WERI-Rb-1 (cell line): ENCODE measurements at regions not wholly inside any gene's neighbourhood (a gene's known extent, or its start where the extent isn't known, plus 50 kb on each side); places are given as distances from the start of the nearest gene placed in this dataset.

Experiments
- DNase-seq: peaks from one replicate; pipeline ENCODE4 v3.0.0-alpha.2; 2020
- H3K27ac ChIP-seq: fragments of 250-450 bp; sonication (Bioruptor Pico); 2 replicates; pipeline ENCODE4 v1.5.1; 2020; ENCODE audit warnings: mild to moderate bottlenecking, moderate library complexity
- H3K27me3 ChIP-seq: fragments of 250-450 bp; sonication (Bioruptor Pico); 2 replicates; pipeline ENCODE4 v1.5.1; 2021; ENCODE audit warnings: mild to moderate bottlenecking, low read depth, moderate library complexity; ENCODE audit not compliant: insufficient read depth, severe bottlenecking
- H3K36me3 ChIP-seq: fragments of 250-450 bp; sonication (Bioruptor Pico); 2 replicates; pipeline ENCODE4 v1.5.1; 2020; ENCODE audit warnings: mild to moderate bottlenecking, moderate library complexity
- H3K4me3 ChIP-seq: 2 replicates; pipeline ENCODE4 v1.5.1; 2011; ENCODE audit warnings: low read depth, mild to moderate bottlenecking, control low read depth, low read length
- H3K9me3 ChIP-seq: fragments of 250-450 bp; sonication (Bioruptor Pico); 2 replicates; pipeline ENCODE4 v1.5.1; 2021; ENCODE audit warnings: mild to moderate bottlenecking, moderate library complexity; ENCODE audit not compliant: severe bottlenecking
- TF ChIP-seq, protein P1 (sequence below): IDR thresholded peaks from 2 replicates; pipeline ENCODE4 v1.5.1; 2011; ENCODE audit warnings: low read depth, mild to moderate bottlenecking, control low read depth, inconsistent platforms, low read length

DNA sequence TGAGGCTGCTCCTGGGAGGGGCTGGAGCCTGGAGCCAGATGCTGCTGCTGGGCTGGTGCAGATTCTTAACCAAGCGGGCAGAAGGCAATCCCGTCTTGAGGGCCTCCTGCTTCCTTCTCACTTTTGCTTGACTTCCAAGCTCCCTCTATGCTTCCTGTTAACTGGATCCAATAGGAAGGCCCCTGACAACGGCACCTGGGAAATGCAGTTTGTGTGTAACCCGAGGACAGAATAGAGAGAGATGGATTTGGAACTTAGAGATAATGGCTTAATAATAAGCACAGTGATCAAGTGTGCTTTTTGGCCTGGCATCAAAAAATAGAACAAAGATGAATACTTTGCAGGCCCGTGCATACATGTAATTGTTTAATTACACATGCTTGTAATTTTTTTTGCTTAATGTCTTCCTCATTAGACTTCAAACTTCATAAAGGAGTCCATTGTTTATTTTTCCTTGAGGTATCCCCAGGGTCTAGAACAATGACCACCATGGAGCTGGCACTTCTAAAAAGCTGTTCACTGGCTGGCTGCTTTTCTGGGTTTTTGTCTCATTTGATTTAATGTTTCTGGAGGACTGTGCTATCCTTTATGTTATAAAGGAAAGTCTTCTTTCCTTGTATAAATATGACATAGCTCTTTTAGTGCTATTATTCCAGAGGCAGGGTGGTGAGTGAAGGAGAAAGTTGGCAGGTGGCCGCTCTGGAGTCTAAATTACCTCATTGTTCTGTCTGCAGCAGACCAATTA lies 63.3 kb upstream of the MITF start:
- DNase-seq: no peak
- TF ChIP-seq, protein P1, sequence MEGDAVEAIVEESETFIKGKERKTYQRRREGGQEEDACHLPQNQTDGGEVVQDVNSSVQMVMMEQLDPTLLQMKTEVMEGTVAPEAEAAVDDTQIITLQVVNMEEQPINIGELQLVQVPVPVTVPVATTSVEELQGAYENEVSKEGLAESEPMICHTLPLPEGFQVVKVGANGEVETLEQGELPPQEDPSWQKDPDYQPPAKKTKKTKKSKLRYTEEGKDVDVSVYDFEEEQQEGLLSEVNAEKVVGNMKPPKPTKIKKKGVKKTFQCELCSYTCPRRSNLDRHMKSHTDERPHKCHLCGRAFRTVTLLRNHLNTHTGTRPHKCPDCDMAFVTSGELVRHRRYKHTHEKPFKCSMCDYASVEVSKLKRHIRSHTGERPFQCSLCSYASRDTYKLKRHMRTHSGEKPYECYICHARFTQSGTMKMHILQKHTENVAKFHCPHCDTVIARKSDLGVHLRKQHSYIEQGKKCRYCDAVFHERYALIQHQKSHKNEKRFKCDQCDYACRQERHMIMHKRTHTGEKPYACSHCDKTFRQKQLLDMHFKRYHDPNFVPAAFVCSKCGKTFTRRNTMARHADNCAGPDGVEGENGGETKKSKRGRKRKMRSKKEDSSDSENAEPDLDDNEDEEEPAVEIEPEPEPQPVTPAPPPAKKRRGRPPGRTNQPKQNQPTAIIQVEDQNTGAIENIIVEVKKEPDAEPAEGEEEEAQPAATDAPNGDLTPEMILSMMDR: no peak
- no peak overlapping the region for H3K27ac ChIP-seq

DNA sequence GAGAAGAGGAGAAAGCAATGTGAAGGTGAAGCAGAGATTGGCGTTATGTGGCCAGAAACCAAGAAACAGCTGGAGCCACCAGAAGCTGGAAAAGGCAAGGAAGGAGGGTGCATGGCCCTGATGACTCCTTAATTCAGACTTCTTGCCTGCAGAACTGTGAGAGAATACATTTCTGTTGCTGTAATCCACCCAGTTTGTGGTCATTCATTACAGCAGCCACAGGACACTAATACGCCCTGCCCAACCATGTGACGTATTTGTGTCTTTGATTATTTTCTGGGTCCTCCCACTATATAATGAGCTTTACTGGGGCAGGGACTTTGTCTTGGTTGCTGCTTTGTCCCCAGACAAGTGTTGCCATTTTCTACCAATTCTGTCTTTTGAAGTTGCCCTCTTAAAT lies 64.5 kb upstream of the MITF start:
- TF ChIP-seq, protein P1: no peak
- DNase-seq: no peak

More for the DNA sequence above, 63.3 kb upstream of the MITF start:
- Histone ChIP-seq H3K4me3 (no peak overlapping the region), H3K27me3 (no peaks in the 10 kb centered on the region), H3K36me3 (no peaks in the 10 kb centered on the region), H3K9me3 (no peaks in the 10 kb centered on the region)

DNA sequence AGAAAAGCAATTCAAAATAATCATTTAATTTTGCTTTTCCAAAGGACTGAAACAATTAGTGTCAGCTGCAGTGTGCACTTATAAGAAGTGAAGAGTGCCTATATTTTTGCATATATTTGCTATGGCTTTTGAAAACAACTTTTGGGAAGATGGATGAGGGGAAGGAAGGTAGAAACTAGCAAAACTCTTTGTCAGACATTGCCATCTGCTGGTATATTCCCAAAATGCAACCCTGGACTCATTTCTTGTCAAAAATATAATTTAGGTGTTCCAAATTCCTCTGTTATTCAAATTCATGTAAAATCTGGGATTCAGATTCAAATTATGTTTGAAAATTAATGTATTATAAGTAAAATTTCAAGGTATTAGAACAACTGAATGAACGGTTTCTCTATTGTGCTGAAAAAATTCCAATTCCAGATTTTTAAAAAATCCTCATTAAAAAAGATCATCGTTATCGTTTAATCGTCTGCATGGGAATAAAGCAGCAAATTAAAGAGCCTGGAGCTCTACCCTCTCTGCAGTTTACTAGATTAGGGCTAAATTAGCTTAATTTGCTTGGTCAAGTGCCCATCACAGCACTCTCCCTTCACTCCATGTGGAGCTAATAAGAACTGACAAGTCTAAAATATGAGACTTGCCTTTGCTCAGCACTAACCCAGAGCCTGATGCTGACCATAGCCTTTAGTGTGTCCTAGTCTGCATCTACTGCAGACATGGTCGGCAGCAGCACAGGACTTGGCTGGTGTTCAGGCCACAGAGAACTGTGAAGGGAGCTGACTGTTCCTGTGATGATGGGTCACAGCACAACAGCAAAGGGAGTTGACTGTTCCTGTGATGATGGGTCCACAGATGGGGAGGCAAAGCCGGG lies 67.9 kb upstream of the MITF start:
- Histone ChIP-seq H3K9me3 (no peaks in the 10 kb centered on the region), H3K4me3 (no peak overlapping the region), H3K27ac (no peak overlapping the region), H3K36me3 (no peaks in the 10 kb centered on the region), H3K27me3 (no peaks in the 10 kb centered on the region)
- TF ChIP-seq, protein P1: peak; percentile 52
- DNase-seq: no peak

More for the DNA sequence above, 64.5 kb upstream of the MITF start:
- Histone ChIP-seq H3K27me3 (no peaks in the 10 kb centered on the region), H3K27ac (no peak overlapping the region), H3K36me3 (no peaks in the 10 kb centered on the region), H3K9me3 (no peaks in the 10 kb centered on the region), H3K4me3 (no peak overlapping the region)

DNA sequence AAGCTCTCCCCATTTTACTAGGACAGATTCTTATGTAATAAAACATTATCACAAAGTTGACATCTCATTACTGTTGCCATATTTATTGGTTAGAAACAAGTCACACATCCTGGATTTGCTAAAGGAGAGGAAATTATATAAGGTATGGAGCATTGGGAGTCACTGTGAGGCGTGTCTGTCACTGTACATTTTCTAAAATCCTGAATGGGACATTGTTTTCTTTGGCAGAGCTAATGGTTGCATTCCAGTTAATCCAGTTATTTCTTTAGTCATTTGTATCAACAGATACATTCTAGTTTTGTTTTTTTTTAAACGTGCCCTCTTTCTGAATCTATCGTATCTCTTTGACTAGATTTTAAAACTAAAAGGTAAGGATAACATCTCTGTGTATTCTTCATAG lies 70.2 kb upstream of the MITF start:
- no peaks in the 10 kb centered on the region for H3K27me3 ChIP-seq
- H3K4me3 ChIP-seq: no peak overlapping the region
- H3K36me3 ChIP-seq: no peaks in the 10 kb centered on the region
- no peak for DNase-seq
- H3K9me3 ChIP-seq: no peaks in the 10 kb centered on the region
- H3K27ac ChIP-seq: no peak overlapping the region
- TF ChIP-seq, protein P1: no peak

DNA sequence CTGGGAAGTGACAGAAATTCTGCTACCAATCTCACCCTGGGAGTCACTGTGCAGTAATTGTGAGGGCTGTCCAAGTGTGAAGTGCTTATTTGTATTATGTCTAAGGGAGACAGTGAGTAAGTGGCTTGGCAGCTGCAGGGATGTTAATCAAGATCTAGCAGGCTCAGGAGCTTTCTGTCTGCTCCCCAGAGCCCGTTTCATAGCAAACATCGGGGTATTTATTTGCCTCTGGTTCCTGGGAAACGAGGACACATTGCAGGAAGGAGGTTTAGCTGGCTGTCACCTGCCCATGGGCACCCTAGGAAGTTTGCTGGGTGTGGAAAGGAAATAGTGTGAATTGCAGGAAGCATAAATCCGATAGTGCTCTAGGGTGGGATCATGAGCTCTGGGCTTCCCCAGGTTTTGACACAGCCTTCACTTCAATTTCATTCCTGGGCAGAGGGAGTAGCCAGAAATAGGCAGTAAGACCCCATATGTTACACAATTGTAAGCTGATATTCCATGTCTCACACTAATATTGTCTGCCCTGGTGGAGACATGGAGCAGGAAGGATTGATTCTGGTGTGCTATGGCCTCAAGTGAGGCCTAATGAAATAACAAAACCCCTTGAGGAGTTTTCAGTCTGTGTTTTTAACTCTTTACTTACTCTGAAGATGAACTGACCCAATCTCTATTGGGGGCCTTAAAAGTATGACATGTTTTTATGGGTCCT lies 74.1 kb upstream of the MITF start:
- 0 out of 2 replicates have a peak overlapping the region, but pooled peaks have one; percentile 5 for H3K27ac ChIP-seq
- H3K4me3 ChIP-seq: peak overlapping the region; percentile 35
- H3K9me3 ChIP-seq: no peaks in the 10 kb centered on the region
- TF ChIP-seq, protein P1: no peak
- DNase-seq: peak; percentile 58
- no peaks in the 10 kb centered on the region for H3K27me3 ChIP-seq
- no peaks in the 10 kb centered on the region for H3K36me3 ChIP-seq
